Esophagus mucosa (tissue), 1 donor: ENCODE measurements at regions not wholly inside any gene's neighbourhood (a gene's known extent, or its start where the extent isn't known, plus 50 kb on each side); places are given as distances from the start of the nearest gene placed in this dataset.

Experiments
- ATAC-seq: fragments of 200-7000 bp; cut with Tn5 transposase; one replicate; pipeline ENCODE4 v1.9.1; 2020
- donor health status: DM: yes; HTN: yes; CAD: no.

DNA sequence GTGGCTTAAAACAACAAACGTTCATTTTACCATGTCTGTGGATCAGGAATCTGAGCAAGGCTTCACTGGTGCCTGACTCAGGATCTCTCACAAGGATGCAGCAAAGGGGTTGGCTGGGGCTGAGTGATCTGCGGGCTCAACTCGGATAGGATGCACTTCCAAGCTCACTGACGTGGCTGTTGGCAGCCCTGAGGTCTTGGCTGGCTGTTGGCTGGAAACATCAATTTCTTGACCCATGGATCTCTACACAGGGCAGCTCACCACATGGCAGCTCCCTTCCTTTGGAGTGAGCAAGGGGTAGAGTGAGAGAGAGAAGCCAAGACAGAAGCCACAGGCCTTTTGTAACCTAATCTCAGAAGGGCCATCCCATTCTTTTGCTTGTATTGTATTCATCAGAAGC, 202.1 kb downstream of the NXNL2 start:
- ATAC-seq, result no peak

DNA sequence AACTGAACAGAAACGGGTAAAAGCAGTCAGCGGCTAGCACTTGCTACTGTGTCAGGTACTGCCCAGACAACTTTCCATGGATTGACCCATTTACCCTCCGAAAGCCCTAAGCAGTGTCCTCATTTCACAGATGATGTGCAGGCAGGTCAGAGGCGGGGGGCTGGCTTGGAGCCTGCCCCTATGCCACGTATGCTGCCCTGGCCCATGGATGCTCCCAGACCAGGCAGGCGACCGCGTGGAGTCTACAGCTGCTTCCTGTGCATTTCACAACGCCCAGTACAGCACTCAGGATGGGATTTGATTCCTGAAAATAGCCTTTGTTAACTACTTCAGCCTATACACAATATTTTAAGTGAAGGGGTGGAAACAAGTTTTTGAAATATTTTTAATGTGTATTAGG, 202.9 kb downstream of the NXNL2 start:
- no peak for ATAC-seq

DNA sequence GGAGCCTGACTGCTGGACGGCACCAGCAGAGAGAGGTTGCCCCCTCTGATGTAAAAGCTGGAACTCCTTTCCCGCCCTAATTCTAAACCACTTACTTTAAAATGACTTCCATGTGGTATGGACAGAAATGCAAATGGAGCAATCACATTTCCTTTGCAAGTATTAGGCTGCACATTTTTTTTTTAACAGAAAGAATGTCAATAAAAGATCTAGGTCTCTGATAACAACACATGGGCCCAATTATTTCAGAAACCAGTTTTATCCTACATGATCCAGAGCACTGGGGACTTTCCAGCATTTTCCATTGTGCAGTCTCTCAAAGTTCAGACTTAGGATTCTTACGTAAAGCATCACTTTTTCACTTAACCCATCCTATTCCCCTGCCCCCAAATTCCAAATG, 203.7 kb downstream of the NXNL2 start:
- ATAC-seq, result no peak

DNA sequence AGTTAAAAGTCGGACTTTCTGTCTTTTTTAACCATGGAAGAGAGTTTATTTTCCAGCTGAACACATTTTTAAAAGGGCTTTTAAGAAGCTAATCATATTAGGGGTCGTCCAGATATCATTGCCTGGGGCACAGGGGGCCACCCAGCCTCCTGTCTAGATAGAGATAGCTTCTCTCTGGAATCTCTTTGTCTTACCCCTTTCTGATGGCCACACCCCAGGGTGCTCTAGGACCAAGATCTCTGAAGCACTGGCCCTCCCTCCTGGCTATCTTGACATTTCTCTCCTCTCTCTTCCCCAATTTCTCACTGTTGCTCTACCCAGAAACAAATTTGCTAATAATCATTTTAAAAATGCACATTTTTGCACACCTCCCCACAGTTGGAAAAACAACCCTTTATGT, 204.4 kb downstream of the NXNL2 start:
- ATAC-seq, result no peak

DNA sequence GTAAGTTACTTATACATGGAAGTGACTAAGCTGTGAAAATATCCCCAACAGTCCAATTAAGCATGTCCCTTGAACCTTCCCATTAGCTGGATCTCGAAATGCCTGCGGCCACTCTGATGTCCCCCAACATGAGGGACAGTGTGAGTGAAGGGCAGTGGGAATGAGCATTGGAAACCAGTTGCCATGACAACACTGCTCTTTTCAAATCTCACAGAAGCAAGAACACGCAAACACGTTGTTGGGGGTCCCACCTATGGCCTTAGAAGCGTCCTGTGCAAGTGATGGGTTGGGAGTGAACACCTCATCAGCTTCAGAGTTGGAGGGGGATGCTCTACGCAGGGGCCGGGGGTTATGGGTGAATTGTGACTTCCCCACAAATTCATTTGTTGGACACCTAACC, 205.9 kb downstream of the NXNL2 start:
- no peak for ATAC-seq

DNA sequence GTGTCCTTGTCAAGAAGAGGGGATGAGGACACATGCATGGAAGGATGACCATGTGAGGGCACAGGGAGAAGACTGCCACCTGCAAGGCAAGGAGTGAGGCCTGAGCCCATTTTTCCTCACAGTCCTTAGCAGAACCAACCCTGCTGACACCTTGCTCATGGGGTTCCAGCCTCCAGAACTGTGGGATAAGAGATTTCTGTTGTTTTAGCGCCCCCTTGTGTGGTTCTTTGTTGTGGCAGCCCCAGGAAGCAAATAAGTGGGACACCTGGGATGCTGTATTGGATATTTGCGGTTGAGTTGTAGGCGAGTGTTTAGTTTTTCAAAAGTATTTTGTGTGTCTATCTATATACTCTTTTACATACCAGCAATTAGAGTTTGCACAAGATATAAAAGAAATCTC, 206.4 kb downstream of the NXNL2 start:
- ATAC-seq, result no peak

DNA sequence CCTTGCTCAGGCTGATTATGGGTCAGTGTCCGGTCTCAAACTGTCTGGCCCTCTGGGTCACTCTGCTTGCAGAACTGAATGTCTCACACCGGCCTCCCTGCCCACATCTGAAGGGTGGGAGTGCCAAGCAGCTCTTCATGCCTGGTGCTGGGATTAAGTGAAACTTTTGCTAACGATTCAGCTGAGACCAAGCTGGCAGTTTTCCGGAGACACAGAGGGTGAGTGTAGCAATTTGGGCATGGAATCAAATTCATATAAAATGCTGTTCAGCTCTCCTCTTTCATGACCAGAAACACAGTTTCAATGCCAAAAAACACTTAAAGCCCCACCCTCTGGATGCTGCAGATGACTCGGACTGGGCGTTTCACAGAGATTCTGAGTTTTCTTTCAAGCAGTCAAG, 207.5 kb downstream of the NXNL2 start:
- no peak for ATAC-seq

DNA sequence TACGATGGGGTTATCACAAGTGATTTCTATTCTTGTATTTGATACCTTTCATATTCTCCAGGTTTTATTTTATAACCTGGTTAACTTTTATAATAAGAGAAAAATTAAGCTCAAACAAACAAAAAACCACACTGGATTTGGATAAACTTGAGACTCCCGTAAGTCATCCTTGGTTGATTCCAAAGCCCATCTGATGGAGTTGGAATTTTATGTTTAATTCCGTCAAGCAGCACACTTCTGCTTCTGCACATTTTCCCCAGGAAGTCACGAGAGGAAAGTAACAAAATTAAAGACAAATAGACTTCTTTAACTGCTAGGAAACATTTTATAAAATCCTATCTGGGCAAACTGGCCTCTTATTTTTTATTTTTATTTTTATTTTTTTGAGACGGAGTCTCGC, 207.9 kb downstream of the NXNL2 start:
- ATAC-seq, result no peak

DNA sequence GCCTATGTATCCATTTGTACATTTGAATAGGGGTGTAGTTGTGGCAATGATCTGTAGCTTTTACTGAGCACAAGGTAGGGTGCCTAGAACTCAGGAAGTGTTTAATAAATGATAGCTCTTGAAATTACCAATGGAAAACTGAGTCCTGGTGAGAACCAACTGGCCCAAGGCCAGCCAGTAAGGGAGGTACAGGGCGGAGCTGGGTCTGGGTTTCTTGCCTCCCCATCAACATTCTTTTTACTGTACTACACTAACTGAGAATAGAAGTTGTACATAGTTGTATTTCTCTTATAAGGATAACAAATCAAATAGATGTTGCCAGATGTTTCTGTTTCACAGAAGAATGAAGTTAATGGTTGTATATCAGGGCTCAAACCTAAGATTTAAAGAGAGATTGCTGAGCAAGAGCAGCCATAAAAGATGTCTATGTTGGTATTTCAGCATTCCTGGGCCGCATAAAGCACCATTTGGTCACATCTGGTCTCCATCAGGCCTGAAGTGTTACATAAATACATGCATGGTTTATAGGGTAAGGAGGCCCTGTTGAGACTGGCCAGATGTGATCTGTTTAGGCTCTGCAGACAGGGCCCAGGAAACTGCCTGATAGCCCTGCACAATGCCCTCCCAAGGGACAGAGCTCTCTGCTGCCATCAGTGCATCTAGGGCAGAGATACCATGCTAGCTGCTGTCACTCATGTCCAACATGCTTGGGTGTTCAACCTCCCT, 210.5 kb downstream of the NXNL2 start:
- ATAC-seq, result no peak

DNA sequence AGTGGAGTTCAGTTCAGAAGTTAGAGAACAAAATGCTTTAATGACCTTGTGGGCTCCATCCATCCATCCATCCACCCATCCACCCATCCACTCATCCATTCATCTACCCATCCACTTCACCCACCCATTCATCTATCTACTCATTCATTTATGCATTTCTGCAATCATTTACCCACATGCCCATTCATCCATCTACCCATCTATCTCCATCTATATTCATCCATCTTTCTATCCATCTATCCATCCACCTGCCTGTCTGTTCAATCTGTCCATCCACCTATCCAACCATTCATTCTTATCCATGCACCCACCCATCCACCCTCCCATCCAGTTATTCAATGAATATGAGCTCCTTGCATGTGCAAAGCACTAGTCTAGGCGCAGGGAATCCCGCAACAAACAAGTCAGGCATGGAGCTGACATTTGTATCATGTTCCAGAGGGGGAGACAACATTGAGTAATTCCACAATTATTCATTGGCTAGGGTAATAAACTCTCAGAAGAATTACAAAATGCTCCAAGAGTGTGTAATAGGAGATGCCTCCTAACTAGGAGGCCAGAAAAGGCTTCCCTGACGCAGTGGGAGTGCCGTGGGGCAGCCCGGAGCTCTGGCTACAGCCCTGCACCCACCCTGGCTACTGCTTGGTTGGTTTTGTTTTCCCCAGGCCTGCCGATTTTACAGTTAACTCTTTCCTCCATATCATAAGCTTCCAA, 211.2 kb downstream of the NXNL2 start:
- ATAC-seq, result no peak

DNA sequence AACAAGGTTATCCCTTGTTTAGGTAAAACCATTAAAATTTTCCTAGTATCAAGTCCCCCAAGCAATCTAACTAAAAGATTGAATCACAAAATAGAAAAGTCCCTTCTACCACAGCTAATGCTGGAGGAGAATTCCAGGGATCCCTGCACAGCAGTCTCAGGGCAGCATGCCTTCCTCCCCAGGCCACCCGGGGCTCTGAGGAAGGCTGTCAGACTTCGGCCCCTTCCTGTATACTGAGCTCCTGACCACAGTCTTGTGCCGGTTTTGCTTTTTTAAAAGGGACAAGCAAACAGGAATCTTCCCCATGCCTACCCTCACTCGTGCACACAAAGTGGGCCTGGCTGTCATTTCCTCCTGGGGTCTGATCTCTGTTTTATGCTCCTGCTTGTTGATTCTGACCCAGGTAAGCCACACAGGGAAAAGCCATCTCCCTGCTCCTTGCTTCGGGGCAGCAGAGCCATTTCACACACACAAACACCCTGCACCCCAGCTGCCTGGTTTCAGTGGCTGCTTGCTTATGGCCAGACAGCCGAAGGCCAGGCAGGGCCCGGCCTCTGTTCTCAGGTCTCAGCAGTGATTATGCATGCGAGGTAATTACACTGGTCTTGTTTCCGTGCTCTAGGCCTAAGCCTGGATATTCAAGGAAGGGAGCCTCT, 211.9 kb downstream of the NXNL2 start:
- no peak for ATAC-seq

DNA sequence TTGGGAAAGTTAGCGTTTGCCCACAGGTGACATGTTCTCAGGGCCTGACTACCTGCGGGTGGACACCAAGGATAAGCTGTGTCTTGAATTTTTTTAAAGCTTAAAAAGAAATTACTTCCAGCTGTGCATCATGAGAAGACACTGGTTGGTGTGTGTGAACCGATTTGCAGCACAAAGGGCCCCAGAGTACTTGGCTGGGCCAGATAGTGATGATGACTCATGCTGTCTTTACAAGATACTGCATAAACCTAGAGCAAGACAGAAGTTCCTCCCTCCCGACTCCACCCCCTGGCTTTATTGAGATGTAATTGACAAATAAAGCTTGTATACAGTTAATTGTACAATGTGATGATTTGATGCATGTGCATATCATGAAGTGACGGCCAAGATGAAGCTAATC, 212.8 kb downstream of the NXNL2 start:
- ATAC-seq, result peak; percentile 55

DNA sequence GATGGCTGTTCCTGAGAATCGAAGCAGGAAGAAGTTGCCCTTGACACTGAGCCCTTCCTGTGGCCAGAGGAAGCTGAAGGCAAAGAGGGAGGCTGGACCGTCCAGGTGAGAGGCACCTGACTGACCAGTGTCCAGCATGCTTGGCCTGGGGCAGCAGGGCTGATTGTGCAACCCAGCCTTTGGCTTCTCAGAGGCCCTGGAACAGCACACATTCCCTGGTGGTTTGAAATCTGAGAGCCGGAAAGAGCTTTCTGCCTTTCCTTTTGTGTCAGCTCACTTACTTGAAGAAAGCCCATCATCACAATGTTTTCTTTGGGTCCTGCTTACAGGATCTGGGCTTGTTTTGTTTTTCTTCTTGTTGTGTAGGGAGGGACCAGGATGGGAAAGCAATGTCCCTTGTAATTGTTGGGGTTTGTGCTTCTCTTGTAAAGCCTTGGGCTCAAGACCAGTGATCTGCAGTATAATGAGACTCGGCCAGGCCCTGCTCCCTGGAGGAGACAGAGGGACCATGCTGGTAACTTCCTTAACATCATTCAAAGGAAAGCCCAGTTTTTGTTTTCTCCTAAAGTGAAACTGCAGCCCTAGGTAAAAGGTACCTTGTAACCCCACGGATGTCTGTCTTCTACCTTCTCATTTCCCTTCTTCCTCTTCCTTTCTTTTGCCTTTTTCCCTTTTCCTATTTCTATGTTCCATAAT, 213.7 kb downstream of the NXNL2 start:
- no peak for ATAC-seq

DNA sequence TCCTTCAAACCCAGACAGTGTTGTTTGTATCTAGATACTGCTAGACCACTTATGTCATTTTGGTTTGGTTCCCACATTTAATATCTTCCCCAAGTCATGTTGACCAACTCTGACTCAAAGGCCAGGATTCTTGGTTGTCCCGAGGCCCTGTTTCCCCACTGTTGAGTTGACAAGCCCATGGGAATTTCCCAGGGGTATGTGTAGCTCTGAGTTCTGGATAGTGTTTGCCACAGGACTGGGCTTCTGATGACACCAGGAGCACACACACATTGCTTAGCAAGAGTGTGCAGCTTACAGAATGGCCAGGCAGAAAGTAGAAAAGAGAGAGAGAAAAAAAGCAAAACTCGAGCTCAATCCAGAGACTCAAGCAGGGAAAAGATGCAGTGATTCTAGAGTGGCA, 214.4 kb downstream of the NXNL2 start:
- no peak for ATAC-seq

DNA sequence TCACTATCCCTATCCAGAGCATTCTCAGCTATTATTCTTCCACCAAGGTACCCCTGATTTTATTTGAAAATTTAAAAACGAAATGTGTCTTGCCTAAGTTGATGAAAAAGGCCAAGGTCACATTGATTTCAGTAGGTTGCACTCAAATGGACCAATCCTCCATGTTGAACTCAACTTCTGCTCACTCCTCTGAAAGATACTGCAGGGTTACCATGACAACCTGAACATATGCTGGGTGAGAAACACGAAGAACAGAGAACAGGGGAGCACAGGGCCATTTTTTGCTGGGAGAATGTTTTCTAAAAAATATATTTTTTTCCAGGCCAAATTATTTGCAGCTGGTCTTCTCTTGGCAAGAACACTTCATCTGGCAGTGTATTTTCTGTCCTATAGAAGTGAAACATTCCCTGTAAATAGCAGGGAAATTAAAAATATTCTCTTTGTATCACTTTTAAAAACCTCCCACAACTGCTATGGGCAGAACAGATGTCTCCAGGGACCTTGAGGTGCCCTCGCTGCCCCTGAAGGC, 215.9 kb downstream of the NXNL2 start:
- no peak for ATAC-seq

DNA sequence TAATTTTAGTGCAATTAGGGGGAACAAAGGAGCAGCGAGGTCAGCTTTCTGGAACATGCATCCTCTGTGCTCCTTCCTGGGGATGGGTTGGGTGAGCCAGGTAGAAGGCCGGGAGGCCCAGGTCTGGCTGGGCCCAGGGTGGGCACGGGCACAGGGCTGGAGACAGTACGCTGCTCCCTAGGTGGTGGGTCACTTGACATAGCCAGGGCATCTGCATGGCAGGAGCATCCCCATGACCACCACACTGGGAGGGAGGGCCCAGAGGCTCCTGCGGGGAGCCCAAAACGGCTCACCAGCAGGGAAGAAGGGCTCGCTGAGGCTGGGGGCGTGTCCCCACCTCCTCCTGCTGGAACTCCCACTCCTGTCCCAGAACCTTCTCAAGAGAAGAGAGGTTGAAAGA, 216.8 kb downstream of the NXNL2 start:
- peak; percentile 20 for ATAC-seq

DNA sequence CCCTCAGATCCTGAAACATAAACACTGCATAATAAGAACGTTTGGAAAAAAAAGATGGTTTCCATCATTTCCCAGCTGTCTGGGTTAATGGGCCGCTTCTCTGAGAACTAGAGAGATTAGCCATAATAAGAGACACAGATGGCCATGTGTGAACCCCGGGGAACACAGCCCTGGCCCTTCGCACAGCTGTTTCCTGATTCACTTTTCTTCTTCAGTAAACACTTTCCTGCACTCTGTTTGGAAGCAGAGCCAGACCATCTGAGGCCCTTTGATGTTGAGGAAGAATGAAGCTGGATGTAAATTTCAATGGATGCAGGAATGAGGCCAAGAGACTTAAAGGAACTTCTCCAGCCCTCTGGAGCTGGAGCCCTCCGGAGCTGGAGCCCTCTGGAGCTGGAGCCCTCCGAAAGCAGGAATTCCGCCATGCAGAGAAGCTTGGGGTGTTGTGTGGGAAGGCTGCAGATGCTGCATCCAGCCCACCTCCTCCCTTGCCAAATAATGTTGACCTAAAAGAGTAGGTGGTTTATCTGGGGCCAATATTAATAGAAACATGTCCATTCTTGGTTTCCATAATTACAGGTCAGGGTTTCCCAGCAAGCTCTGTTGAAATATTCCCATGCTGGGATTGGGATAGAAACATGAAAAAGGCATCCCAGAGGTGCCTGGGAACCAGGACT, 218.9 kb downstream of the NXNL2 start:
- ATAC-seq, result no peak

DNA sequence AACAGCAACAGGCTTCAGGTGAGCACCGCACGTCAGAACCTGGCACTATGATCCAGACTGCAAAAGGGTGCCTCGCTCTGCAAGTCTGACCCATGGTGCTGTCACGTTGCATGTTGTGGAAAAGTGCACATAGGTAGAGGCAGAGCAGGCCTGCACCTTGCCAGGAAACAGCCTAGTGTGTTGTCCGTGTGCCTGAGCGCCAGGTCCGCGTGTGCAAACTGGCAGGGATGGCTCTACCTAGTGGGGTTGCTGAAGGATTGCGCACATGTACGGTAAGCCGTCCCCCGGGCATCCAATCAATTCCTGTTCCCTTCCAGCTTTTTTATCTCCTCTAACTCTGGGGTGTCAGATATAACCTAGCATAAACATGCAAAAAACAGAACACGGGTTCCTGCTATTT, 219.5 kb downstream of the NXNL2 start:
- ATAC-seq, result no peak

DNA sequence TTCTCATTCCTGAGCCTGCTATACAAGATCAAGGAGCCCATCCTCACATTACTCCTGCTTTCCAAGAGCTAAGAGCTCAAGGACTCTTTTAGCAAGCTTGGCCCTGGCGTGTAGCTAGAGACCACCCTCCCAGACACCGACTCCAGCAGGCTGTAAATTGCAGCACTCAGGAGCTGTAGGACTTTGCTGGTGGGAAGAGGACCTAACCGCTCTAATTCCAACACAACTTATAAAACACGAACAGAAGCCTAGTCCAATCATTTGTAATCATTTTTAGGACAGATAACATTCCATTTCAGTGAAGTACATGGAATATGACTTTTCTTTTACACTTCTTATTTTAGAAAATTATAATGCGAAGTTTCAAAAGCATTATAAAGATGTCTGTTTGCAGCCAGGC, 219.9 kb downstream of the NXNL2 start:
- no peak for ATAC-seq

DNA sequence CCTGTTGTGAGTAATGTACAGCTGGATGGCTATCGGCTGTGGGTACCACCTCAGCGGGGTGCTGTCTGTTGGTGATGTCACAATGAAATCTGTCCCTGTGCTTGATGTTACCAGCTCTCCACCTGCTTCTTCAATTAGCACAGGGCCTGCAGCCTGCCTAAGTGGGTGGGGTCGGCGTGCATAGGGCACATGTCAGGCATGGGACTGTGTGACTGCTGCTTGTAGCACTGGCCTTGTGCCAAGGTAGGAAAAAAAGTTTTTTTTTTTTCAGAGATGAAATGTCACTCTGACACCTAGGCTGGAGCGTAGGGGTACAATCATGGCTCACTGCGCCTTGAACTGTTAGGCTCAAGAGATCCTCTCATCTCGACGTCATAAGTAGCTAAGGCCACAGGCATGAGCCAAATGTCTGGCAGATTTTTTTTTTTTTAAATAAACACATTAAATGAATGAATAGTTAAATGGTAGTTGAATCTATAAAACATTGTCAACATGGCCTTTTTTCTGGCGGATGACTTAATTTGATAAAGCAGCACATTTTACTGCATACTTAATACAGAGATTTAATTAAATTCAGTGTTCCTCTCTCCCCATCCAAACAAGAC, 222.5 kb downstream of the NXNL2 start:
- no peak for ATAC-seq

DNA sequence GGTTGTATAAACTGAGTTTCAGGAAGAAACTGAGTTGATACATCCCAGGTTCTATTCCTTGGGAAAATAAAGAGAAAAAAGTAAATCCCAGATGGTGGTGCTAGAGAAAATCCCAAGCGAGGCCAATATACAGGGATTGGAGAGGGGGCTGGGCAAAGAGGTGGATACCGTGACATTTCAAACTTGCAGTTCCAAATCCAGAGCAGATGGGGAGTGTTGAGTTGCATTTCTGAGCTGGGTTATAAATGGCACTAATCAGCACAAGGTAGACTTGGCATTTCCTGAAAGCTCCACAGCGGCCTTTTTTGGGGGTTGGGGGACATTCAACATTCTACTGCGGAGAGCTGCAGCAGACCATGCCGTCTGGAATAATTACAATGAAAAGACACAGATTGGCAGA, 224.4 kb downstream of the NXNL2 start:
- no peak for ATAC-seq
